HG03025 (cell line): ENCODE measurements at regions not wholly inside any gene's neighbourhood (a gene's known extent, or its start where the extent isn't known, plus 50 kb on each side); places are given as distances from the start of the nearest gene placed in this dataset.

Source experiments
- ATAC-seq: cut with Tn5 transposase; IDR thresholded peaks from one replicate; pipeline ENCODE4 v1.9.1; 2021; ENCODE audit warnings: mild to moderate bottlenecking, moderate library complexity; ENCODE audit not compliant: unreplicated experiment, low FRiP score

GRCh38 chr12:130068741-130069140, 93.5 kb upstream of the FZD10 start:
- no peak for ATAC-seq

GRCh38 chr12:130070126-130070611, 92.1 kb upstream of the FZD10 start:
- ATAC-seq: no peak

- no peak for ATAC-seq
Observed at GRCh38 chr12:130073721-130074120, 88.5 kb upstream of the FZD10 start.

- ATAC-seq: no peak
Observed at GRCh38 chr12:130074661-130075406, 87.4 kb upstream of the FZD10 start.

GRCh38 chr12:130075497-130076076, 86.7 kb upstream of the FZD10 start:
- no peak for ATAC-seq

GRCh38 chr12:130076126-130076525, 86.1 kb upstream of the FZD10 start:
- ATAC-seq: no peak

- no peak for ATAC-seq
Observed at GRCh38 chr12:130076752-130077151, 85.5 kb upstream of the FZD10 start.

GRCh38 chr12:130078852-130079251, 83.4 kb upstream of the FZD10 start:
- ATAC-seq: no peak

- no peak for ATAC-seq
Observed at GRCh38 chr12:130079279-130079678, 83.0 kb upstream of the FZD10 start.

GRCh38 chr12:130080205-130080604, 82.1 kb upstream of the FZD10 start:
- no peak for ATAC-seq

- ATAC-seq: no peak
Observed at GRCh38 chr12:130081117-130081805, 81.0 kb upstream of the FZD10 start.

GRCh38 chr12:130083002-130083401, 79.3 kb upstream of the FZD10 start:
- no peak for ATAC-seq

GRCh38 chr12:130083734-130084133, 78.5 kb upstream of the FZD10 start:
- no peak for ATAC-seq

GRCh38 chr12:130084359-130084758, 77.9 kb upstream of the FZD10 start:
- ATAC-seq: no peak

- no peak for ATAC-seq
Observed at GRCh38 chr12:130086248-130086647, 76.0 kb upstream of the FZD10 start.

GRCh38 chr12:130086797-130087196, 75.5 kb upstream of the FZD10 start:
- no peak for ATAC-seq

- no peak for ATAC-seq
Observed at GRCh38 chr12:130087222-130087621, 75.0 kb upstream of the FZD10 start.

- ATAC-seq: no peak
Observed at GRCh38 chr12:130088504-130088903, 73.8 kb upstream of the FZD10 start.

- ATAC-seq: no peak
Observed at GRCh38 chr12:130090542-130090941, 71.7 kb upstream of the FZD10 start.

- no peak for ATAC-seq
Observed at GRCh38 chr12:130093380-130093779, 68.9 kb upstream of the FZD10 start.

- ATAC-seq: no peak
Observed at GRCh38 chr12:130097342-130097741, 64.9 kb upstream of the FZD10 start.
